GM19328 (cell line): ENCODE measurements at regions not wholly inside any gene's neighbourhood (a gene's known extent, or its start where the extent isn't known, plus 50 kb on each side); places are given as distances from the start of the nearest gene placed in this dataset.
"Not testable (repeated sequence)": the region's sequence is repeated elsewhere in the genome, so short reads cannot be mapped to it uniquely, and the experiment has no call there.

Experiments used
- ATAC-seq: cut with Tn5 transposase; IDR thresholded peaks from one replicate; pipeline ENCODE4 v1.9.1; 2021; ENCODE audit warnings: mild to moderate bottlenecking, moderate library complexity; ENCODE audit not compliant: unreplicated experiment

DNA sequence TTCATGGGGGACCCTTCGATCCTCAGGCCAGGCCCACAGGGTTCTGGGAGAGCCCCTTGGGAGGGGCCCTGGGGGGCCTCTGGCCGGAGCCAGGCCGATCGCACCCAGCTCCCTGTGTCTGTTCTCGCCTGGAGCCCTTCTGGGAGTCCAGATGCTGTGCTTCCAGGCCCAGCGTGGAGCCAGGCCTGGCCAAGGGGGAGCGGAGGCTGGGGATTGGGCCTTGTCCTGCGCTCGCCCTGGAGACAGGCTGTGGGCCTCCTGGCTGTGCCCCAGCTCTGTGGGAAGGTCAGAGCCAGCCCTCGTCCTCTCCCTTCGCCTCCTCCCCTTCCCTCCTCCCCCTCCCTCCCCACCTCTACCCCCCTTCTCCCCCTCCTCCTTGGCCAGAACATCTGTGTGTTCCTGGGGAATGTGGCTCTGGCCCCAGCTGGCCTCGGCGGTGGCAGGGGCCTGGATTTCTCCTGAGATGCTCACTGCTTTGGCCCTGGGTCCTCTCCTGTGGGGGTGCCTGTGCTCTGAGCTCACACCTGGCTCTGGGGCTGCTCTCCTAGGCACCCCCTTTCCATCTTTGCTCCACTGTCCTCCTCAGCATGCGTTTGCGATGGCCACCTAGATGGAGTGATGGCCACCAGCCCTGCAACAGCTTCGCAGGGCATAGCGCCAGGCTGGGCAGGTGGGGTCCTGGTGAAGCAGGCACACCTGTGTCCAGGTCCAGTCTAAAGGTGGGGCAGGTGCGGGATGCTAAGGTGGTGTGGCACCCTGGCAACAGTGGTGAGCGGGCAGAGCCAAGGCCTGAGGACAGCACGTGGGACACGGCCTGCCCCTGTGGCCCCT, 90.6 kb upstream of the CIBAR2 start:
- no peak for ATAC-seq

DNA sequence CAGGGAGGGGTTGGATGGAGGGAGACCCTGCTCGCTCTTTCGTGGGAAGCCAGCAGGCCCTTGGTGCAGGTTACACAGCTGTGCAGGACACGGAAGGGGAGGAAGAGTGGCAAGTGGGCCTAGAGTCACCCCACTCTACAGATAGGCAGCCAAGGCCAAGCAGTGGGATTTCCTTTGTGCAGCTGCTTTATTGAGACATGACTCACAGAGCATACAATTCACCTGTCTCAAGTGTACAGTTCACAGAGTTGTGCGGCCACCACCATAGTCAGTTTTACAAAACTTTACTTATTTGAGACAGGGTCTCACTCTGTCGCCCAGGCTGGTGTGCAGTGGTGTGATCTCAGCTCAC, 91.2 kb upstream of the CIBAR2 start:
- ATAC-seq: no peak

DNA sequence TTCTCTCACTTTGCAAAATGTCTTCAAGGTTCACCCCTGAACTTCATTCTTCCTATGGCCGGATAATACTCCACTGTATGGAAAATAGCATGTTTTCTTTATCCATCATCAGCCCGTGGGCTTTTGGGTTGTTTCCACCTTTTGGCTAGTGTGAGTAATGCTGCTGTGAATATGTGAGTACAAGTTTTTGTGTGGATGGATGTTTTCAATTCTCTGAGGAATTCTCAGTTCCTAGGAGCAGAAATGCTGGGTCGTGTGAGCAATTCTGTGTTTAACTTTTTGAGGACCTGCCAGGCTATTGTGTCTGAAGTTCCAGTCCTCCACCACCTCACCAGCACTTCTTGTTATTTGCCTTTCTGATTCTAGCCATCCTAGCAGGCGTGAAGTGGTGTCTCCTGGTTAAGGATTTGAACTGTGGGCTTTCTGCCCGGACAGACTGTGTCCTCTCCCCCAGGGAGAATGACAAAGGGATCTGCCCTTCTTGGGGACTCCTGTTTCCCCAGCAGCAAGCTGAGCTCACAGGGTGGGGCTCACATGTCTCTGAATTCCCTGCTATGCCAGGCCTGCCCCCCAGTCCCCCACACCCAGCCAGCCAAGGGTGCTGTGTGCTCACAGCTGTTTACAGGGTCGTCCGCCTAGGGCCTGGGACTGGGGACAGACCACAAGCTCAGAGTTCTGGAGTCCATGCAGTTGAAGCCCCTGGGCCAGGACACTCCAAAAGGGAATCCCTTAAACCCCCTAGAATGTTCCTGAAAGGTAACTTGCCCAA, 92.2 kb upstream of the CIBAR2 start:
- no peak for ATAC-seq

GRCh38 chr16:85205257-85205656, 93.0 kb upstream of the CIBAR2 start:
- not testable (repeated sequence) for ATAC-seq

DNA sequence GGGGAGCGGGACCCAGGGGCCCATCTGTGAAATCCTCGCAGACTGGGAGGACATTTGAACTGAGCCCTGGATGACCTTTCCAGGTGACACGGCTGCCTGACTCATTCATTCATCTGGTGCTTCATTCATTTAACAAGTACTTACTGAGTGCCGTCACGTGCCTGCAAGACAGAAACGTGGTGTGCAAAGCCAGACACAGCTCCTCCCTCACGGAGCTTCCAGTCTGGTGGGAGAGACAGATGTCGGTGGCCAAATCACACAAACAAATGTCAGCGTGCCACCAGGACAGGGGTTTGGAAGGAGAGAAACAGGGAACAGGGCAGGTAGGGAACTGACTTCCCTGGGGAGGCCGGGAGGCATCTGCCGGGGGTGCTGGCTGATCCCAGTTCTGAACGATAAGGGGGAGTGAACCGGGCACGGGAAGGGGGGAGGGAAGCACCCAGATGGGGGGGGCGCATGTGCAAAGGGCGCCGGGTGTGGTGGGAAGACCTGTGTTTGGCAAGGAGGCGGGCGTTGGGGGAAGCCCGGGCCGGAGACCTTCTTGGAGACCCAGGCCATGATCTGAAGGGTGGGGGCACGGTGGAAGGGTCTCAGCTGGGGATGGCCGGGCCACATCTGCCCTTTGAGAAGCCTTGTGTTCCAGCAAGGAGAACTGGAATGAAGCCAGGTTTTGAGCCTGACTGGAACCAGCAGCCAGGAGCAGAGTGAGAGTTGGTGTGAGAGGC, 93.6 kb upstream of the CIBAR2 start:
- ATAC-seq: no peak

- no peak for ATAC-seq
Measured at GRCh38 chr16:85206472-85207356, 94.4 kb upstream of the CIBAR2 start.

- ATAC-seq: no peak
Measured at GRCh38 chr16:85207357-85207921, 95.2 kb upstream of the CIBAR2 start.

DNA sequence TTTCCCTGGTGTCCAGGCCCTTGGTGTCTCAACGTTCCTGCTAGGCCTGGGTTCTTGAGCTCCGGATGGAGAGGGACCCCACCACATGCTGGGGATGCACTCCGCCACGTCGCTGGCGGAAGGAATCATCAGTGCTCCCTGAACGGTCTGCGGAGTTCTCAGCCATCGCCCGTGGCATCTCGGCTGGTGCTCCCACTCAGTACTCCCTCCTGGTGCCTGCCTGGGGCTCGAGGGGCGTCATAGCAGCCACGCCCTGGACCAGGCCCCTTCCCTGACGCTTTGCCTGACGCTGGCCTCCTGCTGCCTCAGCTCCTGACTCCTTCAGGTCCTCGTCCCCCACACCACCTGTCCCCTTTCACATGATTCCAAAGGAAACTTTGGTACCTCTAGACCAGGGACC, 95.9 kb upstream of the CIBAR2 start:
- no peak for ATAC-seq

GRCh38 chr16:85208643-85209520, 96.6 kb upstream of the CIBAR2 start:
- ATAC-seq: no peak

GRCh38 chr16:85209526-85210121, 97.4 kb upstream of the CIBAR2 start:
- ATAC-seq: no peak

DNA sequence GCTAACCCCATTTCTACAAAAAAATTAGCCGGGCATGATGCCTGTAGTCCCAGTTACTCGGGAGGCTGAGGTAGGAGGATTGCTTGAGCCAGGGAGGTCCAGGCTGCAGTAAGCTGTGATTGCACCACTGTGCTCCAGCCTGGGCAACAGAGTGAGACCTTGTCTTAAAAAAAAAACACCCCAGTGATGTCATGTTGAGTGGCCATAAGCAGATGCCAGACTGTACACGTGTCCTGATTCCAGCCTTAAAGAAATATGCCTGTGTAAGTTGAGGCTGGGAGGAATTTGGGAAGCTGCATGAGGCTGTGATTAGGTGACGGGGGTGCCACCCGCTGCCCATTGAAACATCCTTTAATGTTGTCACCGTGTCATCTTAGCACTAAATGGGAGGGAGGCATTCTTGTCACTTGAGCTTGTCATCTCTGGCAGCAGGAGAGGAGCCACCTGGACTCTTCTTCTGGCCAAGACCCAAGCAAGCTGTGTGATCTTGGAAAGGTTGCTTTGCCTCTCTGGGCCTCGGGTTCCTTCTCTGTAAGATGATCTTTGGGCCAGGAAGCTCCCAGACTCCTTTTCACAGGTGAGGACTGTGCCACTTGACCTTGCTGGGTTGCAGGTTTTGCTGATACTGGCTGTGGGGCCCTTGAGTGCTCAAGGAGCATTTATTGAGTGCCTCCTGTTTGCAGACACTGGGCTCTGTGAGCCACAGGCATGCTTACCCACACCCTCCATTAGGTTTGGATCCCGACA, 98.3 kb upstream of the CIBAR2 start:
- no peak for ATAC-seq

DNA sequence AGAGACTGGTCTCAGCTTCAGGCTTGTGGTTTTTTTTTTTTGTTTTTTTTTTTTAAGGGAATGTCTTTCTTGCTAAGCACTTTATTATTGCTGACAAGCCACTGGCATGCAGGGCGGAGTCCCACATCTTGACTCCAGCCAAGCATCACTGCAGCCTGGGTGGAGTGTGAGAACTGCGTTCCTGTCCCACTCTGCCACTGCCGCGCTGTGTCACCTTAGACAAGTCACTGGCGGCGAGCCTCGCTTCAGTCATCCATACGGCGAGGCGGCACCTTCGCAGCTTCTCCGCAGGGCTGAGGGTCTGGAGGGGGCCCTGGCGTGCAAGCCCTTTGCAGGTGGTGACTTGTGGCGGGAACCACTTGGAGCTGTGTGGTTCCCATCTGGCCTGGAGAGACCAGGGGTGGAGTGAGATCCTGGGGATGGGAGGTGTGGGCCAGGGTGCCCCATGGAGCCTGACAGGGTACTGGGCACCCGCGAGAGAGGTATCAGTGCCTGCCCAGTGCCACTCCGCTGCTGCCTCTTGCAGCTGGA, 99.1 kb upstream of the CIBAR2 start:
- ATAC-seq: no peak

- ATAC-seq: no peak
Measured at GRCh38 chr16:85213926-85214675, 101.8 kb upstream of the CIBAR2 start.

GRCh38 chr16:85215478-85216118, 103.3 kb upstream of the CIBAR2 start:
- no peak for ATAC-seq

DNA sequence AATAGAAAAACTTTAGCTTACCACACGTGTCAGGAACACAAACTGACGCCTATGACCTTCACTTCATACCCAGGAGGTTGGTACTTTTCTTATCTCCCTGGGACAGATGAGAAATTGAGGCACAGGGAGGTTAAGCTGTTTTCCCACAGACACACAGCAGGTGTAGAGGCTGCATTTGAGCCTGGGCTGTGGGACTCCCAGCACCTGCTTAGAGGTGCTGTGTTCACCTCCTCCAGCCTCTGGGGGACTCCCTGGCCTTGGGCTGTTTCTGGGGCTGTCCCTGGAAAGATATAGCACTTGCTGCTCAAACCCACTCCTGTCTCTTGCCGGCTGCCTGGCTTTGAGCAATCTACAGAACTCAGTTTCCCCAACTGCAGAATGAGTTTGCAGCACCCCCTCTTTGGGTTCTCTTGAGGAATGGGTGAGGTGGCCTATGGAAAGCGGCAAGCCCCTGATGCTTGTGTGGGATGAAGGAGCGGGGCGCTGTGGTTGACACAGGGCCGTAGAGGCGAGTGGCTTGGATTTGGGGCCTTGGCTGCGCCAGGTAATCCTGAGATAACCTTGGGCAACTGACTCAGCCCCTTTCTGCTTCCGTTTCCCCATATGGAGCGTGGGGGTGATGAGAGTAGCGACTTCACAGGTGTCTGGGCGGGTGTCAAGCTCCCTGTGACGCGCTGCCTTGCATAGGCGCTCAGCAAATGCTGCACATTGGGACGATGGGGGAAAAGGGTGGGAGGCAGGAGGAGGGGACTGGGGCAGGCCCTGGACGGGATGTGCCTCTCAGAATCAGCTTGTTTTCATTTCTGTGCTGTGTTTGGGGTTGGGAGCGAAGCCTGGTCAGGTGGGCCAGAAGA, 104.5 kb upstream of the CIBAR2 start:
- no peak for ATAC-seq
